ENCODE measurements at regions not wholly inside any gene's neighbourhood (a gene's known extent, or its start where the extent isn't known, plus 50 kb on each side); places are given as distances from the start of the nearest gene placed in this dataset. TPM values are rescaled to one million over a fixed set of nuclear protein-coding genes. Genes with fewer than 3 reads are reported as not detected.
"Not testable (repeated sequence)": the region's sequence is repeated elsewhere in the genome, so short reads cannot be mapped to it uniquely, and the experiment has no call there.

GRCh38 chr19:22491746-22492145, 69.6 kb upstream of the ZNF98 start:
- no peak for TF ChIP-seq CTCF (IDR thresholded peaks at IDR 0.05; ENCODE audit: insufficient read depth, low read depth, low read length)
- CTCF ChIA-PET: no interaction called here
- POLR2A ChIA-PET: no interaction called here
- DNase-seq (ENCODE audit: low read depth): no peak
- no peaks in the 10 kb centered on the region for H3K36me3 ChIP-seq (ENCODE audit: control insufficient read depth, insufficient read depth, low read length)
- no peak overlapping the region for H3K4me3 ChIP-seq (ENCODE audit: low read depth, low read length)
- H3K27me3 ChIP-seq (ENCODE audit: control insufficient read depth, insufficient read depth, low read length): no peaks in the 10 kb centered on the region

DNA sequence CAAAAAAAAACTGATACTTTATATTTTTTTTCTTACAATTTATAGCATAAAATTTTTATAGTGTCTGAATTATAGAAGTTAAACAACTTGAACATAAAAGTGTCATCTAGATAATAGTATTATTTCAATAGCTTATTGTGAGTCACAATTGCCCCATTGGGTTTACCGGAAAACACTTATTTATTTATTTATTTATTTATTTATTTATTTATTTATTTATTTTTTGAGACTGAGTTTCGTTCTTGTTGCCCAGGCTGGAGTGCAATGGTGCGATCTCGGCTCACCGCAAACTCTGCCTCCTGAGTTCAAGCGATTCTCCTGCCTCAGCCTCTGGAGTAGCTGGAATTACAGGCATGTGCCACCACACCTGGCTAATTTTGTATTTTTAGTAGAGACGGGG, 61.4 kb upstream of the ZNF98 start:
- H3K27me3 ChIP-seq (ENCODE audit: control insufficient read depth, insufficient read depth, low read length); H3K36me3 ChIP-seq (ENCODE audit: control insufficient read depth, insufficient read depth, low read length); CTCF ChIA-PET; POLR2A ChIA-PET; H3K4me3 ChIP-seq (ENCODE audit: low read depth, low read length); DNase-seq (ENCODE audit: low read depth): not testable (repeated sequence)

DNA sequence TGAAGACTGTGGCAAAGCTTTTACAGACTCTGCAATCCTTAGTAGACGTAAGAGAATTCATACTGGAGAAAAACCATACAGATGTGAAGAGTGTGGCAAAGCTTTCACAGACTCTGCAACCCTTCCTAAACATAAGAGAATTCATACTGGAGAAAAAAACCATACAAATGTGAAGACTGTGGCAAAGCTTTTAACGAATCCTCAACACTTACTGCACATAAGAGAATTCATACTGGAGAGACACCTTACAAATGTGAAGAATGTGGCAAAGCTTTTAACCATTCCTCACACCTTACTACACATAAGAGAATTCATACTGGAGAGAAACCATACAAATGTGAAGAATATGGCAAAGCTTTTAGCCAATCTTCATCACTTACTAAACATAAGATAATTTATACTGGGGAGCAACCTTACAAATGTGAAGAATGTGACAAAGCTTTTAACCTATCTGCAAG, 50.1 kb upstream of the ZNF98 start:
- no peak for DNase-seq (ENCODE audit: low read depth)
- Histone ChIP-seq H3K36me3 (ENCODE audit: control insufficient read depth, insufficient read depth, low read length) (no peaks in the 10 kb centered on the region), H3K27me3 (ENCODE audit: control insufficient read depth, insufficient read depth, low read length) (no peaks in the 10 kb centered on the region), H3K4me3 (ENCODE audit: low read depth, low read length) (no peak overlapping the region)
- CTCF ChIA-PET: no interaction called here
- no peak for TF ChIP-seq CTCF (IDR thresholded peaks at IDR 0.05; ENCODE audit: insufficient read depth, low read depth, low read length)
- POLR2A ChIA-PET: no interaction called here

Small RNAs in the stretch of these regions (small RNA-seq; reads per million reads assigned to genes)
- gene AC004004.1 (ENCODE audit: insufficient read length, low read depth, low replicate concordance): not detected
